Endothelial cell of umbilical vein (primary cell): ENCODE measurements at regions not wholly inside any gene's neighbourhood (a gene's known extent, or its start where the extent isn't known, plus 50 kb on each side); places are given as distances from the start of the nearest gene placed in this dataset.

Experiments used
- BruUV-seq: library from RNA; stranded (reverse); fragments of 400-500 nt; replicated peaks from 2 replicates; lab custom pipeline; 2021; lab: Mats Ljungman, UMichigan
- CTCF ChIA-PET: fragments of 300-600, 350-600 bp; sonication (Branson Sonifier 250); formaldehyde crosslinking; loops from one replicate; lab custom pipeline; 2021; ENCODE audit warnings: antibody characterized with exemption, inconsistent platforms; lab: Charles Lee
- POLR2A ChIA-PET: fragments of 300-600, 350-600 bp; sonication (Branson Sonifier 250); formaldehyde crosslinking; loops from one replicate; lab custom pipeline; 2021; ENCODE audit warnings: antibody characterized with exemption, inconsistent platforms; lab: Charles Lee
- DNase-seq: peaks from one replicate; pipeline ENCODE4 v3.0.0-alpha.2; 2011; ENCODE audit warnings: low read depth, low spot score
- FAIRE-seq: peaks from 2 replicates; lab custom pipeline; 2011; peaks lifted over from hg19 to GRCh38; lab: Jason Lieb, UNC
- H2AFZ ChIP-seq: 2 replicates; pipeline ENCODE4 v1.6.0; 2012; ENCODE audit warnings: low read depth, low read length, control low read depth, inconsistent platforms
- H3K27ac ChIP-seq: 2 replicates; pipeline ENCODE4 v1.5.1; 2011; ENCODE audit warnings: low read depth, mild to moderate bottlenecking, control low read depth, low read length, moderate library complexity; ENCODE audit not compliant: insufficient read depth
- H3K27me3 ChIP-seq, 2 experiments: 2 replicates each; pipeline versions ENCODE4 v1.6.0 to v1.6.1; 2011; ENCODE audit warnings: low read length in 2 of 2, mixed read lengths in 1 of 2; ENCODE audit not compliant: control insufficient read depth in 2 of 2, insufficient read depth in 2 of 2
- H3K36me3 ChIP-seq, 2 experiments: 2 replicates in 1 of 2; 3 replicates in 1 of 2; pipeline ENCODE4 v1.5.1; 2011; ENCODE audit warnings: low read length in 2 of 2, mild to moderate bottlenecking in 1 of 2, moderate library complexity in 1 of 2; ENCODE audit not compliant: control insufficient read depth in 2 of 2, insufficient read depth in 2 of 2; ENCODE audit errors: extremely low read depth in 1 of 2
- H3K4me1 ChIP-seq: 3 replicates; pipeline ENCODE4 v1.5.1; 2011; ENCODE audit warnings: mild to moderate bottlenecking, low read length; ENCODE audit not compliant: control insufficient read depth, insufficient read depth; ENCODE audit errors: extremely low read depth
- H3K4me2 ChIP-seq: 2 replicates; pipeline ENCODE4 v1.6.1; 2011; ENCODE audit warnings: low read length, control low read depth, mixed read lengths; ENCODE audit not compliant: insufficient read depth
- H3K4me3 ChIP-seq, 3 experiments: fragments of 200-600 bp in 1 of 3; sonication (generic), shearing (Covaris generic) in 1 of 3; replicated peaks in 1 of 3; 2 replicates each; pipeline ENCODE4 v1.5.1; 2011 to 2016; ENCODE audit warnings: control low read depth in 3 of 3, low read length in 3 of 3, mild to moderate bottlenecking in 2 of 3, inconsistent platforms in 1 of 3, low read depth in 1 of 3, moderate library complexity in 1 of 3; ENCODE audit not compliant: insufficient read depth in 1 of 3
- H3K79me2 ChIP-seq: 2 replicates; pipeline ENCODE4 v1.6.0; 2012; ENCODE audit warnings: low read length, inconsistent platforms; ENCODE audit not compliant: control insufficient read depth, insufficient read depth
- H3K9ac ChIP-seq: replicated peaks from 2 replicates; pipeline ENCODE3; 2011; ENCODE audit warnings: low read length, control low read depth; ENCODE audit not compliant: insufficient read depth; ENCODE audit errors: extremely low read depth
- H3K9me1 ChIP-seq: replicated peaks from 3 replicates; pipeline ENCODE4 v1.6.0; 2011; ENCODE audit warnings: mild to moderate bottlenecking, low read length; ENCODE audit not compliant: control insufficient read depth, insufficient read depth; ENCODE audit errors: extremely low read depth
- H3K9me3 ChIP-seq: replicated peaks from 2 replicates; pipeline ENCODE4 v1.5.1; 2012; ENCODE audit warnings: low read length, inconsistent platforms; ENCODE audit not compliant: control insufficient read depth, insufficient read depth
- H4K20me1 ChIP-seq: replicated peaks from 2 replicates; pipeline ENCODE3; 2011; ENCODE audit warnings: mild to moderate bottlenecking, low read length; ENCODE audit not compliant: control insufficient read depth, insufficient read depth; ENCODE audit errors: extremely low read depth
- EZH2 ChIP-seq: IDR thresholded peaks from 2 replicates; pipeline ENCODE4 v1.6.1; 2012; ENCODE audit warnings: borderline replicate concordance, low read depth, mild to moderate bottlenecking, moderate library complexity, low read length, inconsistent platforms; ENCODE audit not compliant: severe bottlenecking
- FOS ChIP-seq: IDR thresholded peaks from 2 replicates; pipeline ENCODE4 v1.6.1; 2011; ENCODE audit warnings: mild to moderate bottlenecking, low read length, moderate library complexity, borderline replicate concordance; ENCODE audit not compliant: insufficient read depth
- GATA2 ChIP-seq: IDR thresholded peaks from 2 replicates; pipeline ENCODE4 v1.7.0; 2011; ENCODE audit warnings: low read depth, mild to moderate bottlenecking, moderate library complexity, mixed read lengths, low read length; ENCODE audit not compliant: insufficient read length, insufficient read depth
- JUN ChIP-seq: IDR thresholded peaks from 2 replicates; pipeline ENCODE4 v1.6.1; 2011; ENCODE audit warnings: borderline replicate concordance, low read depth; ENCODE audit not compliant: insufficient read length, insufficient read depth
- MAX ChIP-seq: IDR thresholded peaks from 2 replicates; pipeline ENCODE4 v1.6.1; 2011; ENCODE audit not compliant: insufficient read depth, insufficient read length
- MYC ChIP-seq: IDR thresholded peaks from one replicate; pipeline ENCODE4 v1.6.1; 2011; ENCODE audit warnings: mild to moderate bottlenecking, low read depth, low read length
- POLR2AphosphoS5 ChIP-seq: IDR thresholded peaks from 2 replicates; pipeline ENCODE4 v1.6.1; 2012; ENCODE audit warnings: low read depth, mild to moderate bottlenecking, control low read depth, low read length, moderate library complexity; ENCODE audit not compliant: insufficient read depth
- dilution Hi-C: fragments of 300-500 bp; cut with MboI; formaldehyde crosslinking; loops from one replicate; pipeline ENCODE4 v1.15.0; 2019; ENCODE audit warnings: low sequenced_read_pairs; ENCODE audit not compliant: extremely low pct_ligation_motif_present
- intact Hi-C: fragments of 100-400 bp; cut with micrococcal nuclease; formaldehyde crosslinking; loops from one replicate; pipeline ENCODE4 v1.10.0; 2022

GRCh38 chr7:7104971-7105370 is 77.4 kb upstream of the C1GALT1 start:
- Histone ChIP-seq H3K27me3 (no peaks in the 10 kb centered on the region), H4K20me1 (no peaks in the 10 kb centered on the region), H3K9ac (no peak overlapping the region), H3K4me3 (no peak overlapping the region), H3K9me3 (no peaks in the 10 kb centered on the region), H2AFZ (no peak overlapping the region), H3K9me1 (no peaks in the 10 kb centered on the region), H3K36me3 (no peaks in the 10 kb centered on the region), H3K79me2 (no peaks in the 10 kb centered on the region), H3K4me2 (no peak overlapping the region), H3K4me1 (peaks cover 7% of the 10 kb centered on the region), H3K27ac (no peak overlapping the region)
- TF ChIP-seq EZH2 (no peak), JUN (no peak), POLR2AphosphoS5 (no peak), GATA2 (no peak), MAX (no peak), FOS (no peak), MYC (no peak)
- dilution Hi-C loops, result no loop called here
- intact Hi-C loops, result loop anchor here (5.0 kb wide), 2 partner anchors 242 to 1192 kb away; no protein-coding TSS in a partner anchor
- BruUV-seq, result no TSS peak
- FAIRE-seq, result no peak
- CTCF ChIA-PET, result interaction anchor here (1.1 to 1.6 kb wide), 8 partner anchors 9 to 436 kb away, joined by 3 to 11 read pairs (median 4); partner anchors contain the start of gene C1GALT1
- POLR2A ChIA-PET, result no interaction called here
- DNase-seq, result no peak
